Endothelial cell (in vitro differentiated cells): ENCODE measurements at regions not wholly inside any gene's neighbourhood (a gene's known extent, or its start where the extent isn't known, plus 50 kb on each side); places are given as distances from the start of the nearest gene placed in this dataset.

Experiments
- DNase-seq: peaks from one replicate; pipeline ENCODE4 v3.0.0; 2021; ENCODE audit warnings: low spot score
- H3K27ac Mint-ChIP-seq: one replicate; pipeline ENCODE4 v1.8.0; 2021; ENCODE audit warnings: mixed read lengths, inconsistent platforms; ENCODE audit not compliant: unreplicated experiment
- H3K27me3 Mint-ChIP-seq: one replicate; pipeline ENCODE4 v1.8.0; 2021; ENCODE audit warnings: mild to moderate bottlenecking, moderate library complexity, mixed read lengths, inconsistent platforms; ENCODE audit not compliant: unreplicated experiment
- H3K36me3 Mint-ChIP-seq: one replicate; pipeline ENCODE4 v1.8.0; 2021; ENCODE audit warnings: mild to moderate bottlenecking, low read depth, mixed read lengths, inconsistent platforms; ENCODE audit not compliant: unreplicated experiment
- H3K4me1 Mint-ChIP-seq: one replicate; pipeline ENCODE4 v1.8.0; 2021; ENCODE audit warnings: mild to moderate bottlenecking, mixed read lengths, inconsistent platforms; ENCODE audit not compliant: unreplicated experiment
- H3K4me3 Mint-ChIP-seq: one replicate; pipeline ENCODE4 v1.8.0; 2021; ENCODE audit warnings: mild to moderate bottlenecking, mixed read lengths, inconsistent platforms; ENCODE audit not compliant: unreplicated experiment
- H3K9me3 Mint-ChIP-seq: one replicate; pipeline ENCODE4 v1.8.0; 2021; ENCODE audit warnings: mixed read lengths, inconsistent platforms; ENCODE audit not compliant: unreplicated experiment
- TF ChIP-seq, protein P1 (sequence below): fragments of 200-600 bp; sonication (generic); IDR thresholded peaks from one replicate; pipeline ENCODE4 v1.5.0; 2021; ENCODE audit warnings: antibody characterized with exemption; ENCODE audit not compliant: unreplicated experiment

DNA sequence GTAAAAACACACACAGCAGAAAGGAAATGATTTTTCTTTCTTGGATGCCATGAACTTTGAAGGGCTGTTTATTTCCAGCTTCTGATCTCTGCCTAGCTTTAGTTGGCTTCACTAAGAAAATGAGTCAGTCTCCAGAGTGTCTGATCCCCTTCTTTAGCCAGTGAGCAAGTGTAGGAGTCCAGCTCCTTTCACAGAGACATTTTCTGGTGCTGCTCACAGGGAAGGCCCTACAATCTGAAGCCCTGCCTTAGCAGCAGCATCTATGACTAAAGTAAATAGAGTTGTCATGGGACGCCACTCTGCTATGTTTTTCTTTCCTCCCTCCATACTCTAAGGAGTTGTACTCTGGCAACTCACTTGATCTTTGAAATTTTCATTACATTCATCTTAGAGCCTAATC, 103.5 kb downstream of the RPAP3 start:
- Mint-ChIP-seq H3K36me3 (peaks cover 22% of the 10 kb centered on the region), H3K27ac (no peak overlapping the region), H3K4me3 (no peak overlapping the region), H3K9me3 (peaks cover 17% of the 10 kb centered on the region), H3K27me3 (peaks cover 3% of the 10 kb centered on the region), H3K4me1 (no peaks in the 10 kb centered on the region)
- DNase-seq, result no peak
- TF ChIP-seq, protein P1, sequence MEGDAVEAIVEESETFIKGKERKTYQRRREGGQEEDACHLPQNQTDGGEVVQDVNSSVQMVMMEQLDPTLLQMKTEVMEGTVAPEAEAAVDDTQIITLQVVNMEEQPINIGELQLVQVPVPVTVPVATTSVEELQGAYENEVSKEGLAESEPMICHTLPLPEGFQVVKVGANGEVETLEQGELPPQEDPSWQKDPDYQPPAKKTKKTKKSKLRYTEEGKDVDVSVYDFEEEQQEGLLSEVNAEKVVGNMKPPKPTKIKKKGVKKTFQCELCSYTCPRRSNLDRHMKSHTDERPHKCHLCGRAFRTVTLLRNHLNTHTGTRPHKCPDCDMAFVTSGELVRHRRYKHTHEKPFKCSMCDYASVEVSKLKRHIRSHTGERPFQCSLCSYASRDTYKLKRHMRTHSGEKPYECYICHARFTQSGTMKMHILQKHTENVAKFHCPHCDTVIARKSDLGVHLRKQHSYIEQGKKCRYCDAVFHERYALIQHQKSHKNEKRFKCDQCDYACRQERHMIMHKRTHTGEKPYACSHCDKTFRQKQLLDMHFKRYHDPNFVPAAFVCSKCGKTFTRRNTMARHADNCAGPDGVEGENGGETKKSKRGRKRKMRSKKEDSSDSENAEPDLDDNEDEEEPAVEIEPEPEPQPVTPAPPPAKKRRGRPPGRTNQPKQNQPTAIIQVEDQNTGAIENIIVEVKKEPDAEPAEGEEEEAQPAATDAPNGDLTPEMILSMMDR, result no peak

- H3K4me1 Mint-ChIP-seq, result no peaks in the 10 kb centered on the region
- TF ChIP-seq, protein P1, result no peak
Measured at GRCh38 chr12:47601071-47601470, 104.8 kb downstream of the RPAP3 start.

DNA sequence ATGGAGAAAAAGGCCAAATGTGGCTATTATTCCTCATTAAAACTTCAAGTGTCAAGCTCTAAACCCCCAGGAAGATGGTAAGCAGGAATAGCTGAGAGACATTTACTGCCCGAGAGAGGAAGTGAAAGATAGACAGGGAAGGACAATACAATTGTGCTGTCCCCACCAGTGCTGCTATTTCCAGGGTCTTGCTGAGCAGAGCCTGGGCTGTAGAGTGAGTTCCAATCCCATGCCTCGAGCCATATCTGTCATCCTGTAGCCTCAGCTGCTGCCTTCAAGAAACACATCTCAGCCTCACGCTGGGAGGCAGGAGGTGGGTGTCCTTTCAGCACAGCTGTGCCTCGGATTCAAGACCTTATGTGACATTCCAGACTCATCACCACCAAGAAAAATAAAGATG, 114.0 kb downstream of the RPAP3 start:
- Mint-ChIP-seq H3K4me1 (peaks cover 31% of the 10 kb centered on the region), H3K27me3 (peaks cover 5% of the 10 kb centered on the region), H3K4me3 (no peak overlapping the region), H3K36me3 (peaks cover 6% of the 10 kb centered on the region), H3K9me3 (no peaks in the 10 kb centered on the region), H3K27ac (no peak overlapping the region)
- TF ChIP-seq, protein P1, result no peak
- DNase-seq, result no peak

More at GRCh38 chr12:47601071-47601470, 104.8 kb downstream of the RPAP3 start:
- Mint-ChIP-seq H3K9me3 (peaks cover 8% of the 10 kb centered on the region), H3K27me3 (peaks cover 2% of the 10 kb centered on the region), H3K27ac (no peak overlapping the region), H3K36me3 (peaks cover 18% of the 10 kb centered on the region), H3K4me3 (no peak overlapping the region)
- DNase-seq, result no peak

DNA sequence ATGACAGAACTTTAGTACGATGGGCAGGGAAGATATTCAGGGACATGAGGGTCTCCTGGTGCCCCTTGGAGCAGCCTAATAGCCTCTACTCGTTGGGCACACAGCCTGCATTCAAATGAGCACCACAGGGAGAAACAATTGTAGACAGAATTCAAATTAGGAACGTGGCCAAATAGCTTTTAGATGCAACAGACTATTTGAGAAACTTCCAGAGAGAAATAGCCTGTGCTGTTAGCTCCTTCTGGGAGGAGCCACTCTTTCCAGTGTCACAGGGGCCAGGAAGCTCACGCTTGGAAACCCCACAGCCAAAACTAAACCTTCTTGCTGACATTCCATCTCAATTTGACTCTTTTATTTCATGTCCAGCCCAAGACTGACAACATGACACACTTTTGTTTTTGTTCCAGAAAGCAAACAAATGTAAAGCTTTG, 114.5 kb downstream of the RPAP3 start:
- H3K4me3 Mint-ChIP-seq, result no peak overlapping the region
- peaks cover 33% of the 10 kb centered on the region for H3K4me1 Mint-ChIP-seq
- TF ChIP-seq, protein P1, result no peak
- DNase-seq, result no peak
- H3K27ac Mint-ChIP-seq, result no peak overlapping the region
- H3K36me3 Mint-ChIP-seq, result peaks cover 7% of the 10 kb centered on the region
- no peaks in the 10 kb centered on the region for H3K9me3 Mint-ChIP-seq
- H3K27me3 Mint-ChIP-seq, result peaks cover 5% of the 10 kb centered on the region

DNA sequence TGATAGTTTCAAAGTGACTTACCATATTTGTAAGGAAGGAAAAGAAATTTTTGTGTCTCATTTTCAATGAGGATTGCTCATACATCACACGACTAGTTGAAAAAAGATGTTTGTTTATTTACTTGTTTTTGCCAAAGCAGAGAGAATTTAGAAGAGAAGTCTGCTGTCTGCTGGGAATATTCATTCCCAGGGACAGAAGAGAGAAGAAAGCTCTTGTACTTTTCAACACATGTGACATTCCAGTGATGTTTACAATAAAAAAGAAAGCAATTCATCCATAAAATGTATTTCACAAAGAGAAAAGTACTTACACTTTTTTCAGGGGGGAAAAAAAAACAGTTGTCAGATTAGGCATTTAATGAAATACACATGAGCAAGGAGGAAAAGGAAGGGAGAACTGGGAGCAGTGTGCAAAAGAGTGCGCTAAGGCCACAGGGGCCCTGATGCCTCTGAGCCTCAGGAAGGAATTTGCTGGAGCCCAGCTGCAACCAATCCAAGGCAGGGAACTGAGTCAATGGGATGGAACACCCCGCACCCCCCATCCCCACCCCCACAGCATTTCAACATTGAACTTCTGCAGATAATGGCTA, 115.0 kb downstream of the RPAP3 start:
- Mint-ChIP-seq H3K27ac (no peak overlapping the region), H3K4me3 (no peak overlapping the region), H3K36me3 (peaks cover 4% of the 10 kb centered on the region), H3K9me3 (no peaks in the 10 kb centered on the region), H3K4me1 (peaks cover 37% of the 10 kb centered on the region), H3K27me3 (peaks cover 5% of the 10 kb centered on the region)
- no peak for DNase-seq
- TF ChIP-seq, protein P1, result no peak
